ENCODE measurements at regions not wholly inside any gene's neighbourhood (a gene's known extent, or its start where the extent isn't known, plus 50 kb on each side); places are given as distances from the start of the nearest gene placed in this dataset.

DNA sequence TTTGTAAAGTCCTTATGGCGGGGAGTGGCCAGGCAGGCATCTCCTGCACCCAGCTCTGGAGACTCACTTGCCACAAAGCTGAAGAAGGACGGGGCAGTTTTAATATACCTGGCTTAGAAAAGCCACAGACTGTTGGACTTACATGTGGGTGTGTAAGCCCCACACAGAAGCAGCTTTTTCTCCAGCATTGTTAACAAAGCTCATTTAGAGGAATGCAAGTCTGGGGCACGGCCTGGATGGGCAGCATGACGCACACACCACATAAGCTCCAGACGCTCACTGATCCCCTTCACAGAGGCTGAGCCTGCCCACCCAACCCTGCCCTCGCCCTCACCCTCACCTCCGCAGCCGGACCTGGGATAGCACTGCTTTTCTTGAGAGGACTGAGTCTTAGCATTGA is 58.0 kb upstream of the PDE8B start:
- DNase-seq: no peak
- POLR2A ChIA-PET: no interaction called here
- H3F3A ChIP-seq (replicated peaks; ENCODE audit: insufficient read depth): no peaks in the 10 kb centered on the region
- no peaks in the 10 kb centered on the region for H3K4me1 ChIP-seq (ENCODE audit: control insufficient read depth in 1 of 2, insufficient read depth in 2 of 2, low read depth in 1 of 2, low read length in 1 of 2)
- no peaks in the 10 kb centered on the region for H3K9me2 ChIP-seq
- no peaks in the 10 kb centered on the region for H3K79me2 ChIP-seq (ENCODE audit: insufficient read depth)
- no peak overlapping the region for H3K4me2 ChIP-seq
- no peak overlapping the region for H3K4me3 ChIP-seq (ENCODE audit: low read depth in 2 of 2, low read length in 1 of 2)
- CTCF ChIA-PET: interaction anchor here (0.9 to 2.8 kb wide), 3 partner anchors 9 to 340 kb away, joined by 4 to 11 read pairs (median 8); partner anchors contain the start of gene WDR41
- H3K36me3 ChIP-seq (replicated peaks in 1 of 2; ENCODE audit: control insufficient read depth in 1 of 2, insufficient read depth in 2 of 2, low read length in 1 of 2): no peaks in the 10 kb centered on the region
- H4K20me1 ChIP-seq (ENCODE audit: insufficient read depth): no peaks in the 10 kb centered on the region
- no peaks in the 10 kb centered on the region for H3K9me3 ChIP-seq
- H3K27ac ChIP-seq (ENCODE audit: low read depth in 2 of 2, low read length in 1 of 2): no peak overlapping the region
- no peak overlapping the region for H2AFZ ChIP-seq (ENCODE audit: low read depth)
- no peak overlapping the region for H3K9ac ChIP-seq
- TF ChIP-seq NFIC (IDR thresholded peaks at IDR 0.05; ENCODE audit: borderline replicate concordance) (no peak), MAX (IDR thresholded peaks at IDR 0.05; ENCODE audit: low read depth) (no peak), FOXM1 (IDR thresholded peaks at IDR 0.05; ENCODE audit: low read depth) (no peak), YY1 (IDR thresholded peaks at IDR 0.05; ENCODE audit: low read depth) (no peak), EP300 (IDR thresholded peaks at IDR 0.05; ENCODE audit: borderline replicate concordance in 1 of 2, low read depth in 1 of 2, low read length in 1 of 2) (no peak), RCOR1 (IDR thresholded peaks at IDR 0.05; ENCODE audit: low read length) (no peak), TAF1 (IDR thresholded peaks at IDR 0.05; ENCODE audit: borderline replicate concordance, low read depth, low read length) (no peak), MXI1 (IDR thresholded peaks at IDR 0.05; ENCODE audit: low read depth, low read length) (no peak), EZH2phosphoT487 (IDR thresholded peaks at IDR 0.05; ENCODE audit: borderline replicate concordance, low read depth) (no peak), RXRA (IDR thresholded peaks at IDR 0.05; ENCODE audit: borderline replicate concordance, low read depth) (no peak), POLR2AphosphoS5 (IDR thresholded peaks at IDR 0.05; ENCODE audit: low read depth, low read length) (no peak)
- TF ChIP-seq, protein P1, sequence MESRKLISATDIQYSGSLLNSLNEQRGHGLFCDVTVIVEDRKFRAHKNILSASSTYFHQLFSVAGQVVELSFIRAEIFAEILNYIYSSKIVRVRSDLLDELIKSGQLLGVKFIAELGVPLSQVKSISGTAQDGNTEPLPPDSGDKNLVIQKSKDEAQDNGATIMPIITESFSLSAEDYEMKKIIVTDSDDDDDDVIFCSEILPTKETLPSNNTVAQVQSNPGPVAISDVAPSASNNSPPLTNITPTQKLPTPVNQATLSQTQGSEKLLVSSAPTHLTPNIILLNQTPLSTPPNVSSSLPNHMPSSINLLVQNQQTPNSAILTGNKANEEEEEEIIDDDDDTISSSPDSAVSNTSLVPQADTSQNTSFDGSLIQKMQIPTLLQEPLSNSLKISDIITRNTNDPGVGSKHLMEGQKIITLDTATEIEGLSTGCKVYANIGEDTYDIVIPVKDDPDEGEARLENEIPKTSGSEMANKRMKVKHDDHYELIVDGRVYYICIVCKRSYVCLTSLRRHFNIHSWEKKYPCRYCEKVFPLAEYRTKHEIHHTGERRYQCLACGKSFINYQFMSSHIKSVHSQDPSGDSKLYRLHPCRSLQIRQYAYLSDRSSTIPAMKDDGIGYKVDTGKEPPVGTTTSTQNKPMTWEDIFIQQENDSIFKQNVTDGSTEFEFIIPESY (IDR thresholded peaks at IDR 0.05; ENCODE audit: borderline replicate concordance, low read depth): no peak
- TF ChIP-seq, protein P2, sequence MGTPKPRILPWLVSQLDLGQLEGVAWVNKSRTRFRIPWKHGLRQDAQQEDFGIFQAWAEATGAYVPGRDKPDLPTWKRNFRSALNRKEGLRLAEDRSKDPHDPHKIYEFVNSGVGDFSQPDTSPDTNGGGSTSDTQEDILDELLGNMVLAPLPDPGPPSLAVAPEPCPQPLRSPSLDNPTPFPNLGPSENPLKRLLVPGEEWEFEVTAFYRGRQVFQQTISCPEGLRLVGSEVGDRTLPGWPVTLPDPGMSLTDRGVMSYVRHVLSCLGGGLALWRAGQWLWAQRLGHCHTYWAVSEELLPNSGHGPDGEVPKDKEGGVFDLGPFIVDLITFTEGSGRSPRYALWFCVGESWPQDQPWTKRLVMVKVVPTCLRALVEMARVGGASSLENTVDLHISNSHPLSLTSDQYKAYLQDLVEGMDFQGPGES (IDR thresholded peaks at IDR 0.05; ENCODE audit: low read depth, low read length): no peak
- TF ChIP-seq, protein P3, sequence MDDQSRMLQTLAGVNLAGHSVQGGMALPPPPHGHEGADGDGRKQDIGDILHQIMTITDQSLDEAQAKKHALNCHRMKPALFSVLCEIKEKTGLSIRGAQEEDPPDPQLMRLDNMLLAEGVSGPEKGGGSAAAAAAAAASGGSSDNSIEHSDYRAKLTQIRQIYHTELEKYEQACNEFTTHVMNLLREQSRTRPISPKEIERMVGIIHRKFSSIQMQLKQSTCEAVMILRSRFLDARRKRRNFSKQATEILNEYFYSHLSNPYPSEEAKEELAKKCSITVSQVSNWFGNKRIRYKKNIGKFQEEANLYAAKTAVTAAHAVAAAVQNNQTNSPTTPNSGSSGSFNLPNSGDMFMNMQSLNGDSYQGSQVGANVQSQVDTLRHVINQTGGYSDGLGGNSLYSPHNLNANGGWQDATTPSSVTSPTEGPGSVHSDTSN (IDR thresholded peaks at IDR 0.05): no peak
- 78% methylated on average over 8 of the region's 8 CpGs for WGBS (ENCODE audit: low lambda C conversion rate)
- peaks cover 24% of the 10 kb centered on the region; the same call in 1 of the 2 replicates for H3K27me3 ChIP-seq (ENCODE audit: insufficient read depth)

Measured in SK-N-SH (cell line).